NCI-H146 (cell line): ENCODE measurements at regions not wholly inside any gene's neighbourhood (a gene's known extent, or its start where the extent isn't known, plus 50 kb on each side); places are given as distances from the start of the nearest gene placed in this dataset.

Experiments used
- DNase-seq: peaks from one replicate; lab custom pipeline; 2025; lab: John Stamatoyannopoulos, UW

- peak; percentile 32 for DNase-seq
Measured at GRCh38 chr2:2848621-2849333, 517.7 kb upstream of the MYT1L start.

- DNase-seq: no peak
Measured at GRCh38 chr2:2848198-2848597, 517.1 kb upstream of the MYT1L start.

GRCh38 chr2:2847209-2847676, 516.2 kb upstream of the MYT1L start:
- DNase-seq: peak; percentile 48

DNA sequence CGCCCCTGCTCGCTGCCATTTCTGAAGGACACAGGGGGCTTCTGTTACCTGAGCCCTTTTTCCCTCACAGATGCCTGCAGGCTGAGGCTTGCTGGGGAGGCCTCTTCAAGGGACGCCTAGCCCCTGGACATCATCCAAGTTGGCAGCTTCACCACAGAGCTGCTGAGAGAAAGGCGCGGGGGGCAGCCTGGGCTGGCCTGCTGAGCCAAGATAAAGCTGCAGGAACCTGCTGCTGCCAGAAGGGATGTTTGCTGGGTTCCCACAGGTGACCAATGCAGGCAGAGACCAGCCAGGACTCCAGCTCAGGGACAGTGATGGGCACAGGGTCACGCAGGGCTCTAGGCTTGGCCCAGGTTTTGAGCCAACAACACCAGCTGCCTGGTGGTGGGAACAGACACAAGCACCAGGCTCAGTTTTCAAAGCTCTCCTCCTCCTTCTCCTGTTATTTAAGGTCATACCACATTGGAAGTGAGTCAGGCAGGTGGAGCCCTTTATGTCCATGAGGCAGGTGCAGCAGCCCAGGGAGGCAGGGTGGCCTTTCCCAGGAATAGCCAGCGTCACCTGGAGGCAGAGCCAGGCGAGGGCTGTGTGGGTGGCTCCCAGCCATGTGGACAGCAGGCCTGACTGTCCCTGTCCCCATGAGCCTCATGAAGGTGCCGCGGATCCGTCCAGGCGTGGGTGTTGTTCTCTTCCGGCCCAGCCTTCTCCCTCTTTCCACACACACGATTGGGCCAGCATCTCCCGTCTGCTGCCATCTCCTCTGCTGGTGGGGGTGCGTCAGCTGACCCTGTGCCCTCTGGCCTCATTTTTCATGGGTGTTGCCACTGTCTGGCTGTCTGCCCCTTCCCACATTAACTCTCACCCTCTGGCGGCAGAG, 515.5 kb upstream of the MYT1L start:
- peak; percentile 97 for DNase-seq

DNA sequence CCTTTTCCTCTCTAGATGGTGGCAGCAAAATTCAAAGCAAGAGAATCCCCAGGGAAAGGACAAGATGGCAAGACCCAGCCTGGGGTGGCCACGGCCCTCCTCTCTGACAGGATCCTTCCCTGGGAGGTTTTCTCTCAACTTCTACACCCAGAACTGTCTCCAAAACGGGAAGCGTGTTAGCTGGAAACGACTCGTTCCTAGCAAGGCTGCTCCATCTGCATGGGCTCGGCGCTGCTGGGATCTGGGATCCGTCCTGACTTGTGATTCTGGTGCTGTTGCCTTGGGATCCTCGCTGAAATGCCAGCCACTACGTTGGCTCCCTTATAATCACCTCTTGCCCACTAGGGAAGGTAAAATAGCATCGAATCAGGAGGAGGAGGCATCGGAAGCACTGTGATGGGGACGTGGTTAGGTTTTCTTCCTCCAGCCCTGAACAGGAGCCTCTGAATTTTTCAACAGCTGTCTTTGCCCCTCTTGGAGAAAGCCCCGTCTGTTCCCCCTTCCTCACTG, 514.8 kb upstream of the MYT1L start:
- no peak for DNase-seq

GRCh38 chr2:2845267-2845666, 514.2 kb upstream of the MYT1L start:
- DNase-seq: no peak

- peak; percentile 44 for DNase-seq
Measured at GRCh38 chr2:2843969-2844548, 513.0 kb upstream of the MYT1L start.

DNA sequence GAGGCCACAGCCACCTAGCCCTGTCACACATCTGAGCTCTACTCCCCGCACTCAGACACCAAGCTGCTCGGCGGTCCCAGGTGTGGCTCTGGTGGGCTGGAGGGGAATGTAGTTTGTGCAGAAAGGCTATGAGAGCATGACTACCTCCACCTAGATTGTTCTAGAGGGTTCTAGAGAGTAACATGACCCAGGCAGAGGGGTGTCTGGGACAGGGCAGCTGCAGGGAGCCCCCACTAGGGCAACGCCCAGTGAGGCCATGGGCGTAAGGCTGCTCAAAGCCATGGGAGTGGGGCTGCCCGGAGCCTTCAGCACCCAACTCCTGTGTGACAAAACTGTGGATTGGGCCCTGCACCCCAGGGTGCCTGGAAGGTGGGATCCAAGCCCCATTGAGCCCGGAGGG, 511.4 kb upstream of the MYT1L start:
- DNase-seq: no peak

DNA sequence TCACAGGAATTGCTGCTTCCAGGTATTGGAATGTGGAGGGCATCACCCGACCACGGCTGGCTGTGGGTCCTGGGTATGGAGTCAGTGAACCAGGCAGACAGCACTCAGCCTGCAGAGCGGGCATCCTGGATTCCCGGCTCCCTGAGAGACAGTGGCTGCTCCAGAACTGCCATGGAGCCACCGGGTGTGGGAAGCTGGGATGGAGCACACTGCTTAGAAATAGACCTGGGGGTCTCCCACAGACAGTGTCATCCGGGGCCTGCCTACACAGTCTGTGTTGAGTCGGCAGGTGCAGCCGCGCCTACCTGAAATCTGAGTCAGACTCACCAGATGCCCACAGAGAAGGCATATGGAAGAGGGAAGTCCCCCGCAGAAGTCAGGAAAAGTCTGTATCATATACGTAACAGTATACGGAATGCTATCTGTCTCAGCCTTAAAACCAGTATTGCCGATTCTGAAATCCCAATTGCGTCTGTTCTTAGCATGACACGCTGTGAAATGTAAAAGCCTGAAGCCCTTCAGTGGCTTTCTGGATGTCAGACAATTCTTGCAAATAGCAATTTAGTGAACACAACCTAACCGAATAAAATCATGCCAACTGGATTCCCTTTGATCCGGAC, 509.7 kb upstream of the MYT1L start:
- no peak for DNase-seq

DNA sequence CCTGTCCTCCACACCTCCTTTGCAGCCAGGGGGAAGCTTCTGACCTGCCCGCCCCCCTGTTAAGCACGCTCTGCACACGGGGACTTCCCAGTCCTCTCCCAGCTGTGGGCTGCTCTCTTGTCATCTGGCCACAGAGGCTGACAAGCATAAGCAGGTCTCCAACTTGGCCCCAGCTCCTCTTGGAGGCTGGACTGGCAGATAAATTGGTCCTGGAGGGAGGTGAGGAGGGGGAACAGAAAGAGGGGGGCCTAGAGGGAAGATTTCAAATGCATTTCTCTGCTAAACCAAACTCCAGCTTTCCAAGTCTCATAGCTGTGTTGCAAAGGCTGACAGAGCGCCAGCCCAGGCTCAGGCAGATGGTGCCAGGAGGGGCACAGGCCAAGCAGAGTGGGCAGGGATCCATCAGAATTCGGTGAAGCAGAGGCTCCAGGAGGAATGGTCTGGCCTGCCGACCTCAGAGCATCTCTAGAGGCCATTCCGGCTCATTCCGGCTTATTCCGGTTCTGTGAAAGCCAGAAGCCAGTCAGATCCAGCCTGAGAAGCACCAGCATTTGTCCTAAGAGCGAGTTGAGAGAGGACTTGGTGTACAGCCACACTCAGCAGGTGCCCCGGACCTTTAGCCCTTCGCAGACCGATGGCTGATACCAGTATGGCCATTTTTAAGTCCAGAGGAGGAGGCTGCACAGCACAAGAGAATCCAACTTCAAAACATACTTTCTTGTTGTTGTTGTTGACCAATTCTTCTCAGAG, 508.9 kb upstream of the MYT1L start:
- DNase-seq: no peak

DNA sequence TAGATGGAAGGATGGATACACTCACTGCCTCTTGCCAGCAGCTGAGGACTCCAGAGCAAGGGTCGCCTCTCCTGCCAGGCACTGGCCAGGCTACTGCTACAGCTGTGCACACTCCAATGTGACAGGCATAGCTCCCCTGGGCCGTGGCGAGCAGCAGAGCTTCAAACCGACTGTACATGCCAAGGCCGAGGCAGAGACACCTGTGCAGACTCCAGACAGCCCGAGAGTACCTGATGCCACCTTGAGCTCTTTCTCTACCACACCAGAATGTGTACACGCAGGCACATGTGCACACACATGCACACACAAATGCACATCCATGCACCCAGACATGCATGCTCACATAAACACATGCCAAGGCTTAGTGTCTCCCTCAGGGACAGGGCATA, 508.3 kb upstream of the MYT1L start:
- DNase-seq: no peak

DNA sequence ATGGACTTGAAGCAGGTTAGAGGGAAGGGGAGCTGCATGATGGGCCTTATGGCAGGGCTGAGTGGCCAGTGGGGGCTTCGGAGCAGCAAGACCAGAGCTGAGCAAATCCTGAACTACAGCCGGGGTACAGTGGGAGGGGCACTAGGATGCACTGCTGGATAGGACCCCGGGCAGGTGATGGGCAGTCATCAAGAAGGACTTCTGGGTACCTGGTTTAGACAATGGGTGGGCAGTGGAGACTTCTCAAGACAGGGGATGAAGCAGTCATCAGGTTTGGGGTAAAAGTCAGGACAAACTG, 507.4 kb upstream of the MYT1L start:
- DNase-seq: no peak

DNA sequence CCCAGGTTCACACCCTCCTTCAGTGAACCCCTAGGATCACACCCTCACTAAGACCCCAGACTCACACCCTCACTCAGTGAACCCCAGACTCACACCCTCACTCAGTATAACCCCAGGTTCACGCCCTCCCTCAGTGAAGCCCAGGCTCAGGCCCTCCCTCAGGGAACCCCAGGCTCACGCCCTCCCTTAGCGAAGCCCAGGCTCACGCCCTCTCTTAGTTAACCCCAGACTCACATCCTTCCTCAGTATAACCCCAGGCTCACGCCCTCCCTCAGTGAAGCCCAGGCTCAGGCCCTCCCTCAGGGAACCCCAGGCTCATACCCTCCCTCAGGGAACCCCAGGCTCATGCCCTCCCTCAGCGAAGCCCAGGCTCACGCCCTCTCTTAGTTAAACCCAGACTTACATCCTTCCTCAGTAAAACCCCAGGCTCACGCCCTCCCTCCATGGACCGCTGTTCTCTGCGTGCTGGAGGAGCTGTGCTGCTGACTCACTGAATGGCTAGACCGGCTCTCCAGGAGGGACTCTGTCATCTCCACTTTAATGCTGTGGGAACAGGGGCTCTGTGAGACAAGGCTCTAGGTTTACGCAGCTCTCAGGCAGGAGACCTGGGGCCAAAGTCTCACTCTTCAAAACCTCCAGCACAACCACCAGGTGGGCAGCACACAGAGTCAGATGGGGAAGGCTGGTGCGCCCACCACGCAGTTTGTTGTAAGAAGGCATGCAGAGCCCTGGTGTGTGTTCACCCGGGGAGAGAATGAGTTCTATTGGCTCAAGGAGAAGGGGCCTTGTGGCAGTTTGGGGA, 506.9 kb upstream of the MYT1L start:
- DNase-seq: no peak

- no peak for DNase-seq
Measured at GRCh38 chr2:2836343-2837070, 505.4 kb upstream of the MYT1L start.

DNA sequence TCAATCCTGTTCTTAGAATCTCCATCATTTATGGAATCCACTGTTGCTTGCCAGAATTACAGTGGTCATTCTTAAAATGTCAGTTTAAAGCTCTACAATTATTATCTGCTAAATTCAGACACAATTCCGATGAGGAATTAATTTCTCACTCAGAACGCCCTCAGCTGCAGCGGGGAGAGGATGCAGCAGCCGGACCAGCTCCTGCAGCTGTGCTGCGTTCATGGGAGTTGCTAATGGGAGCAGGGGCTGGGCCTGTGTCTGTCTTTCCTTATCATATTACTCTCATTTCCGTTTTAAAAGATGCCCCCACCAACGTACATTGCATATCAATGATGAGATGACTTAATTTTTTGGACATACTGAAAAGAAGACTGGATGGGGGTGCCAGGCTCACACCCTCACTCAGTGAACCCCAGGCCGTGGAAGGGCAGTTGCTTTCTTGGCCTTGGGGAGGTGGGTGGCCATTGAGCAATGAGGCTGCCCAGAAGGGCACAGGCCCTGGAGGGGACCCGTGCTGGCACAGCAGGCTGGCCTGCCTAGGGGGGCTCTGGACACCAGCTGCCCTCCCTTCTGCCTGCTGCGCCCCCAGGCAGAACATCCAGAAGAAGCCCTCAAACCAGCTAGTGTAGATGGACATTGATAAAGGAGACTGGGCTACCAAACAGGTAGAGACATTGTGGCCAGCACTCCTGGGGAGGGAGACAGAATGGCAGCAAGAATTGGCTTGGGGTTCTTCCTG, 503.6 kb upstream of the MYT1L start:
- no peak for DNase-seq

- DNase-seq: no peak
Measured at GRCh38 chr2:2834105-2834504, 503.0 kb upstream of the MYT1L start.

DNA sequence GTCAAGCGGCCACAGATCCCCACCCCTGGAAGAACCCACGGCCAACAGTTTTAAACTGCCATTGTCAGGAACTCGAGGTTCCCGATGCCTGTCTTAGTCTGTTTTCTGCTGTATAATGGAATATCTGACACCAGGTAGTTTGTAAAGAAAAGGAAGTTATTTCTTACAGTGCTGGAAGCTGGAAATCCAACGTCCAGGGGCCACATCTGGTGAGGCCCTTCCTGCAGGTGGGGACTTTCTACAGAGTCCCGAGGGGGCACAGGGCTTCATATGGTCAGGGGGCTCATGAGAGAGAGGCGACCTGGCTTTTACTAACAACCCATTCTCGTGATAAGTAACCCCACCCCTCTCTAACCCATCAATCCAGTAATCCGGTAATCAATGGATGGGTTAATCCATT, 501.6 kb upstream of the MYT1L start:
- DNase-seq: no peak

GRCh38 chr2:2831633-2832032, 500.6 kb upstream of the MYT1L start:
- peak; percentile 23 for DNase-seq

DNA sequence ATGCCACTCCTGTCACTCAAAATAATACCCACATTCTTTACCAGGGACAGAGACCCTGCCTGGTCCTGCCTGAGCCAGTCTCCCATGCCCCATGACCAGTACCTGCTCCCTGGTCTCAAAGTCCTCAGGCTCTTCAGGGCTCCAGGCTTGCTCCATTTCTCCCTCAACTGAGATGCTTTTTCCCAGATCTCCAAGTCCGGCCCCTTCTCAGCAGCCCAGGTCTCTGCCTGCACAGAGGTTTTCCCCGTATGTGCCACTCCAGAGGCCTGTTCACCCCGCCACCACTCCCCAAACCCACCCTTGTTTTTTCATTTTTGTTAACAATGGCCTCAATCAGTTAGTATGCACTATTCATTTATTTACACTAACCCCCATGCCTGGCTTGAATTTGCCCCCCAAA, 499.5 kb upstream of the MYT1L start:
- DNase-seq: no peak
